Fibroblast of skin of right biceps (primary cell): ENCODE measurements at regions not wholly inside any gene's neighbourhood (a gene's known extent, or its start where the extent isn't known, plus 50 kb on each side); places are given as distances from the start of the nearest gene placed in this dataset.

Experiments used
- DNase-seq: peaks from one replicate; pipeline ENCODE4 v3.0.0-alpha.2; 2013

GRCh38 chr20:6533351-6533750, 234.1 kb upstream of the BMP2 start:
- peak; percentile 36 for DNase-seq

- DNase-seq, result no peak
Observed at GRCh38 chr20:6530779-6531315, 236.6 kb upstream of the BMP2 start.

GRCh38 chr20:6530254-6530653, 237.2 kb upstream of the BMP2 start:
- DNase-seq, result no peak

GRCh38 chr20:6525447-6526303, 241.8 kb upstream of the BMP2 start:
- peak; percentile 29 for DNase-seq

- no peak for DNase-seq
Observed at GRCh38 chr20:6524305-6524704, 243.2 kb upstream of the BMP2 start.

DNA sequence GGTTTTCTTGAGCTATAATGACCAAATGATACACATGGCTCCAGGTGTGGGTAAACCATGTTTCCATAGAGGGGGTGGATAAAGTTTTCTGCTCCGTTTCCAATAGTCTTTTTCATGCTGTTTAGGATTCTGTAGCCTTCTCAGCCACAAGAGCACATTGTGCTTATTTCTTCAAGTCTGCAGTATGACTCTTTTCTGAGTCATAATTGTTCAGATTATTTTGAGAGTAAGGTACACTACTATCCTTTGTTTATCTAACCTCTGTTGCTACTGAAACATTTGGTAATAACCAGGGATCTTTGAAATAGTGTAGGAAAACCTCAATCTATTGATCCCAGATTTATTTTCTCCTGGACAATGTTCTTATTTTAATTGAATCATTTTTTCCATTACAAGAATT, 247.9 kb upstream of the BMP2 start:
- DNase-seq, result peak; percentile 35

DNA sequence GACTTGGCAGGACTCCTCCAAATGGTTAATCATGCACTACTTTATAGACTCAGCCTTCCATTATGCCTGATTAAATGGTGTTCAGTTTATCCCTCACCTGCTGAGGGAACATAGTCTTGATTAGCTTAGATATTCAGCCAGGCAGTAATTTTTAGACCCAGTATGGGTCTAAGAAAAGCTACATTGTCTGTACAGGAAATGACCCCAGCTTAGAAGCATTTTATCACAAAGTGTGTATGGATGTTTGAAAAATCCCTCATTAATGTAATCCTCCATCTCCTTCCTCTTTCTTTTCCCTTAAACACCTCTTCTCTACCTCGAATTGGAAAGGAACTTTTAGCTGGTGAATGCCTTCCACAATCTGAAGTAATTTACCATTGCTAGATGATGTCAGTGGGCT, 252.2 kb upstream of the BMP2 start:
- no peak for DNase-seq

- DNase-seq, result no peak
Observed at GRCh38 chr20:6513599-6513998, 253.9 kb upstream of the BMP2 start.

DNA sequence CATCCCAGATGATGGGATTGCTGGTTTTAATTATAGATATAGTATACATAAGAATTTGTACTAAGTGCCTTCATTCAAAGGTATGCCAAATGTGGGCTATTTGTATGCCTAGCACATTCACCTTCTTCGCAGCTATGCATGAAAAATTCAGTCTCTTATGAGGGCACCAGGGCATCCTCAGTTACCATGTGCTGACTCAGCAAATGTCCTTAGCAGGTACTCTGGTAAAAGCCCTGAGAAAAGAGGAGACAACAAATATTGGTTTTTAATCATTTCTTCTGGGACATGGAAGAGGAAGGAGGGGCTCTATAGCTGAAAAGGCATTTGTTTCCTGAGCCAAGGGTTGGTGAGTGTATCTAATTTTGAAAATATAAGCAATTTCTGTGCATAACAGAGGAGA, 258.1 kb upstream of the BMP2 start:
- DNase-seq, result no peak

DNA sequence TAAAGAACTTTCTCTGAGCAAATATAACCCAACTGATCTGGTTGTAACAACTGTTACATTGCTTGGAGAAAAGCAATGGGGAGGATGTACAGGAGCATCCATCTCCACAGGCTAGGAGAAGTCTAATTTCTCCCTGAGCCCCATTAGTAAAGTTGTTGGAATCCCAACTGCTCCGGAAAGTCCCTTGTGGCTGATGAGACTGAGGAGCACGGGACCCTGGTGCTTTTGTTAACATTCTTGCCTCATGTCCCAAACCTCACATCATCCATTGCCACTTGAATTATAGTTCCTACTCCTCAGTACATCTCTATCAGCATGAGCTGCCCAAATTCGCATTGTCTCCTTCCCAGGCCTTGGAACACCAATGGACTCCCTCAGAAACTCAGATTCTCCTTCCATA, 260.6 kb upstream of the BMP2 start:
- no peak for DNase-seq

DNA sequence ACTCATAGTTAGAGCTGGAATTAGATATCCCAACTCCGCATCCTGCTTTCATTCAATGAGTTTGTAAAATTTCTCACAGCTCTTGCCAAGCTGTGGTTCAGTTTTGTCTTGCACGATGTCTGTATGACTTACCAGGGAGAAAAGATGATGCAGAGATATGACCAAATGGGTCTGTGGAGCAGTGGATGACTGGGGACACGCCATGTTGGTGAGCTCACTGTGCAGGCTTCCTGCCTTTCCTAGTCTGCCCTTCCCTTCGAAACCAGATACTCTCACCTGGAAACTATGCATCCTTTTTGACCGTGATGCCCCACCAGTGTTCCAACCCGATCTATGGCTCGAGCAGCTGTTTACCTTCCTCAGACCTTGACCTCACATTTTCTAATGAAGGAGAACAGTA, 262.7 kb upstream of the BMP2 start:
- no peak for DNase-seq

GRCh38 chr20:6504179-6504578, 263.3 kb upstream of the BMP2 start:
- no peak for DNase-seq

- no peak for DNase-seq
Observed at GRCh38 chr20:6502999-6503398, 264.5 kb upstream of the BMP2 start.

DNA sequence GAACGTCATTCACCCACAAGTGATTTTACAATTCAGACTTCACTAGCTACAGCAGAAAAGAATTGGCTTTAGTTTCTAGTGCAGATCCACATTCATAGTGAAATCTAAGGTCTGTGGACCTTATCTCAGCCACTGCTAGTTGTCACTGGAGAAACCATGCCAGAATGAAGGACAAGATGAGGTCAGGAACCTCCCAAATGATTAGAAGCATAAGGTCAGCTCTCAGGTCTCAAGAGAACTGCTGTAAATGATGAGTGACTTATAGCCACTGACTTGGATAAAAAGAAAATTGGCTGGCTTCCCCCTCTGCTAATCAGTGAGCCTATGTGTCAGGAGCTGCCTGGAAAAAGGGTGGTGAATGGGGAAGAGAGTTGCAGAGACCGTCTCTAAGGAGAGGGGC, 265.3 kb upstream of the BMP2 start:
- no peak for DNase-seq

- DNase-seq, result peak; percentile 73
Observed at GRCh38 chr20:6501061-6501460, 266.4 kb upstream of the BMP2 start.

GRCh38 chr20:6499566-6499965, 267.9 kb upstream of the BMP2 start:
- no peak for DNase-seq

- no peak for DNase-seq
Observed at GRCh38 chr20:6496874-6497273, 270.6 kb upstream of the BMP2 start.

GRCh38 chr20:6495907-6496306, 271.6 kb upstream of the BMP2 start:
- DNase-seq, result no peak

DNA sequence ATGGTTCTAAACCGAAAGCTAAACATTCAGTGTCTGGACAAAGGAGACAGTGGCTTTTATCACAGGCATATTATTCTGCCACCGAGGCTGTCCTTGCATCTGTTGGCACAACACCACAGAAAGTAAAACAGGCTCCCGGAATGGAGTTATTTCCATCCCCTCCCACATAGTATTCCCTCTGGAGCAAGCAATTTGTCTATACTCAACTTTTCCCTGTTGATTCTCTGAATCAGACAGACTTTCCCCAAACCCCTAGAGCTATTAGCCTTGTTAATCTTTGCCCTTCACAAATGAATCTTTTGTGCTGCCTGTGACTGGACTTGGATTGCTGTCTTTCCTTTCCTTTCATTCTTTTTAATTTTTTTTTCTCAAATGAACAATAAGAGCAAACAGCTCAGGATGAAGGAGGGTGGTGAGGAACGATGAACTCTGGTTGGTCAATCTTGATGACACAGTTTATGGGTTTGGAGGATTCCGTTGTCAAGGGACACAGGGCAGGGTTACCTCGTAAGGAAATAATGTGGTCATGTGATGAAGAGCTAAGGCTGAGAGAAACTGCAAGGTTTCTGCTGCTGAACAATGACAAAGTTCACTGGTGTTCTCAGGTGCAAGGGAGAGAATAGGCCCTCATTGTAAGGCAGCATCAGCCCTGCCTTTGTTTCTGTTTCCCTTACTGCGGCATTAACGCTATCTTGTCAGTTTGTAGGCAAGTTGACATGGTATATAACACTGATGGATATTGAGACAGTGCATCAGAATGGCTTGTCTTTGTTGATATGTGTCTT, 275.0 kb upstream of the BMP2 start:
- DNase-seq, result no peak

DNA sequence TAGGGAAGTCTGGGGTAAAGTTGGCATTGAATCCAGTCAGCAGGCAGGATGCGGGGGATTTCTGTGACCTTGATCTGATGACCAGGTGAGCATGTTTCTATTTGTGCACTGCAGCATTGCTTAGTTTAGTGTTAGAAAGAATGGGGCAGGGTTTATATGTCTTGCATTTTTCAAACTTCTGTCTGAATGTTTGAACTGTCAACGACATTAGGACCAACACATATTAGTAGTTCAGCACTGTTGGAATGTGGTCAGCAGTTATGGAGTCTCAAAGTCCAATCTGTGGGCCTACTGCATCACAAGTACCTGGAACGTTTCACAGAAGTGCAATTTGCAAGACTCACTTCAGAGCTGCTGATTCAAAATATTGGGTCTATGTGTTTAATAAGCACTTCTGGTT, 276.6 kb upstream of the BMP2 start:
- no peak for DNase-seq

GRCh38 chr20:6489361-6490171, 277.9 kb upstream of the BMP2 start:
- no peak for DNase-seq

DNA sequence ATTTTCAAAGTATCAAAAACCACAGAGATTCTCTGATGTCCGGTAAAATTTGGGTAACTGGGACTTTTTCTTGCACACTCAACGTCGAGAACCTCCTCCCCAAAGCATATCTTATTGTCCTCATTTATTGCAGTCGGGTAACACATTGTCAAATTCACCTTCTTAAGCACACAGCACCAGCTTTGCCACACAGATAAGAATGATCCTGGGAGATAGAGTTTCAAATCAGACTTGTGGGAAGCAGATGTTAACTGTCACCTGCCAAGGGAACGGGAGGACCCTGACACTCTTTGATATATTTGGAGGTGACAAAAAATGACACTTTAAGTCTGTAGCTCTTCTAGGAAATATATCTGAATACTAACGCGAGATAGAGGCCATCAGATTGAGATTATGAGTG, 282.1 kb upstream of the BMP2 start:
- no peak for DNase-seq

- no peak for DNase-seq
Observed at GRCh38 chr20:6483727-6484126, 283.8 kb upstream of the BMP2 start.
